ENCODE measurements at regions not wholly inside any gene's neighbourhood (a gene's known extent, or its start where the extent isn't known, plus 50 kb on each side); places are given as distances from the start of the nearest gene placed in this dataset.
"Not testable (repeated sequence)": the region's sequence is repeated elsewhere in the genome, so short reads cannot be mapped to it uniquely, and the experiment has no call there.

DNA sequence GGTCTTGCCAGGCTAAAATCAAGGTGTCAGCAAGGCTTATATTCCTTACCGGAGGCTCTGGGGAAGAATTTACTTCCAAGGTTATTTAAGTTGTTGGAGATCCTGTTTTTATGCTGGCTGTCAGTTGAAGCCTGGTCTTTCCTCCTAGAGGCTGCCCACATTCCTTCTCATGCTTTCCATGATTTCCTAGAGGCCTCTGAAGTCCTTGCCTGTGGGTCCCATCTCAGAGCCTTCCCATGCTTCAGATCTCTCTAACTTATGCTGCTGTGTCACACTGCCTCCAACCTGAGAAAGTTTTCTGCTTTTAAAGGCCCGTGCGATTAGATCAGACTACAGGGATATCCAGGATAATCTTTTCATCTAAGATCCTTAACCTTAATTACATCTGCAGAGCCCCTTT is 1877.3 kb downstream of the KHDRBS2 start:
- TF ChIP-seq, protein P1, sequence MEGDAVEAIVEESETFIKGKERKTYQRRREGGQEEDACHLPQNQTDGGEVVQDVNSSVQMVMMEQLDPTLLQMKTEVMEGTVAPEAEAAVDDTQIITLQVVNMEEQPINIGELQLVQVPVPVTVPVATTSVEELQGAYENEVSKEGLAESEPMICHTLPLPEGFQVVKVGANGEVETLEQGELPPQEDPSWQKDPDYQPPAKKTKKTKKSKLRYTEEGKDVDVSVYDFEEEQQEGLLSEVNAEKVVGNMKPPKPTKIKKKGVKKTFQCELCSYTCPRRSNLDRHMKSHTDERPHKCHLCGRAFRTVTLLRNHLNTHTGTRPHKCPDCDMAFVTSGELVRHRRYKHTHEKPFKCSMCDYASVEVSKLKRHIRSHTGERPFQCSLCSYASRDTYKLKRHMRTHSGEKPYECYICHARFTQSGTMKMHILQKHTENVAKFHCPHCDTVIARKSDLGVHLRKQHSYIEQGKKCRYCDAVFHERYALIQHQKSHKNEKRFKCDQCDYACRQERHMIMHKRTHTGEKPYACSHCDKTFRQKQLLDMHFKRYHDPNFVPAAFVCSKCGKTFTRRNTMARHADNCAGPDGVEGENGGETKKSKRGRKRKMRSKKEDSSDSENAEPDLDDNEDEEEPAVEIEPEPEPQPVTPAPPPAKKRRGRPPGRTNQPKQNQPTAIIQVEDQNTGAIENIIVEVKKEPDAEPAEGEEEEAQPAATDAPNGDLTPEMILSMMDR (IDR thresholded peaks at IDR 0.05; ENCODE audit: poor library complexity), result not testable (repeated sequence)
- not testable (repeated sequence) for TF ChIP-seq EZH2phosphoT487 (IDR thresholded peaks at IDR 0.05; ENCODE audit: low read depth, severe bottlenecking, unreplicated experiment)

Measured in hepatocyte (in vitro differentiated cells).